ENCODE measurements at regions not wholly inside any gene's neighbourhood (a gene's known extent, or its start where the extent isn't known, plus 50 kb on each side); places are given as distances from the start of the nearest gene placed in this dataset.
"Not testable (repeated sequence)": the region's sequence is repeated elsewhere in the genome, so short reads cannot be mapped to it uniquely, and the experiment has no call there.

DNA sequence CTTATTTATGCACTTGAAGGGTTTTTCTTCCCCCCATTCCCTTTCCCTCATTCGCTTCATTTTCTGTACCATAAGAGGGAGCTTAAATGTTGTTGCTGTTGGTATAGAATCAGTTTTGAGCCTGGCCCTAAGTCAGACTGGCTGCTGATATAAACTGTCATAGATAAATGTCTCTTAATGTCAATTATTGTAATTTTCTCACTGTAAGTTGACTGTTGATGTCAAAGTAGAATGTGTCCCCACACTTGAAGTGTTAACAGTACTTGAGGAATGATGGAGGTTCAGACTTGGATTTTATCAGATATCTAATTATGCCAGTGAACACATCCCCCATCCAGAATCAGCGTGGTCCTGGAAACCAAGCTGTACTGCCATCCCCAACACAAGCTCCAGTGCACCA lies 87.8 kb downstream of the PRR15 start:
- no peak for DNase-seq

DNA sequence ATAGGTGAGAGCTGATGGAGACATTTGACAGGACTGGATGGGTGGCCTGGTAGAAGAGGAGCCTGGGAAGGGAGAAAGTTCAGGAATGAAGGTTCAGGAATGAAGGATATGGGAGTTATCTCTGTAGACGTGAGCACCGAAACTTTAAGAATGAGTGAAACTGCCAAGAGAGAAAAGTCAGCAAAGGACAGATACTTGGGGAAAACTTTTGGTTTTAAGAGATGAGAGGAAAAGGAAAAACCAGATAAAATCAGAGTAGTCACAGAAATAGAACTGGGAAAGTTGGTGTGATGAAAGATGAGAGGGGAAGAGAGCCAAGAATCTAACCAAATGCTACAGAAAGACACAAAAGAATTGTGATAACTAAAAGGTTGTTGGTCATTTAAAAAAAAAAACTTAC lies 88.9 kb downstream of the PRR15 start:
- no peak for DNase-seq

DNA sequence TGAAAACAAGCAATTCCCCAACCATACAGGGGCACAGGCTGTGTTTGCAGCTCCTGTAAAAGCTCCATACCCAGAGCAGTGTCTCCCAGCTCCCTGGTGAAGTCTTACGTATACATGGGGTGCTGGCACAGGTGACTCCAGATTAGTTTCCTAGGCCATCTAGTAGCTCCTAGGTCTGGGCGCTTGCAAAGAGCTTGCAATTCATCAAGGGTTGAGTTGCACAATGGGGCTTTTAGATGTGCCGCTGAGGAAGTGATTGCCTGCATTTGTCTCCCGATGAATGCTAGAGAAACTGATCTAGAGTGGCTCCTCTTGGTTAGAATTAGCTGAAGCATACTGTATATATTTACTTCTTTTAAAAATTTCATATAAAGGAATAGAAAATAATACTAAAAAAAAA lies 90.7 kb downstream of the PRR15 start:
- DNase-seq: not testable (repeated sequence)

- no peak for DNase-seq
These were observed 93.7 kb downstream of the PRR15 start for GRCh38 chr7:29657288-29657687.

- no peak for DNase-seq
These were observed 94.2 kb downstream of the PRR15 start for GRCh38 chr7:29657856-29658255.

GRCh38 chr7:29659213-29659612 lies 95.6 kb downstream of the PRR15 start:
- not testable (repeated sequence) for DNase-seq

DNA sequence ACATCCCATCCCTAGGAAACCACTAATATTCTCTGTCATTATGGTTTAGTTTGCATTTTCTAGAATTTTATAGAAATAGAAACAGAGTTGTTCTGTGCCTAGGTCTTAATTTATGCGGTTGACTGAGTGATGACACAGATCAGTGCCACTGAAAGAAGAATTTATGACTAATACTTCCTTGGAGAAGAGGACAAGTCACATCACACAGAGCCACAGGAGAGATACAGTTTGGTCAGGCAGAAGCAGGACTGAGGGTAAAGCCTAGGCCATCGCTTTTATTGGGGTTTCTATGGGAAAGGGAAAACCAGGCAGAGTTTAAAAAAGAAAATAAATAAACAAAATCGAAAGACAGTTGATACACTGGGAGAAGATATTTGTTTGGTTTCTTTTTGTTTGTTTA lies 99.3 kb downstream of the PRR15 start:
- DNase-seq: not testable (repeated sequence)

- not testable (repeated sequence) for DNase-seq
These were observed 101.4 kb downstream of the PRR15 start for GRCh38 chr7:29664999-29665398.

- DNase-seq: not testable (repeated sequence)
These were observed 103.5 kb downstream of the PRR15 start for GRCh38 chr7:29667096-29667669.

GRCh38 chr7:29671286-29671685 lies 107.7 kb downstream of the PRR15 start:
- not testable (repeated sequence) for DNase-seq

DNA sequence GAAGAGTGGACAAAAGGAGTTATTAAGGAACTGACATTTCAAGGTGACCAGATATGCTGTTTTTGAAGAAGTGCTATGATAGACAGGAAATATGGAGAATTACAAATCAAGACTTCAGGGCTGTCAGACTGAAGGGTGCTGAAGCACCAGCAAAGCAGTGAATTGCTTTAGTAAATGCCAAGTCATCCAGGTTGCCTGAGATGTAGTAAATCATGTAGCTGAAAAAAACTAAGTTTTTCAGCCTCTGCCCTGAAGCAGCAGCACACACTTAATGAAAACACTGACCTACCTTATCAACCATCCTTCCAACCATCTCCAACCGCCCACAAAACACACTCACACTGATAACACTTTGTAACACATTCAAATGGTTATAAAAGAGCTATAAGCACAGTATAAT lies 110.0 kb downstream of the PRR15 start:
- not testable (repeated sequence) for DNase-seq

DNA sequence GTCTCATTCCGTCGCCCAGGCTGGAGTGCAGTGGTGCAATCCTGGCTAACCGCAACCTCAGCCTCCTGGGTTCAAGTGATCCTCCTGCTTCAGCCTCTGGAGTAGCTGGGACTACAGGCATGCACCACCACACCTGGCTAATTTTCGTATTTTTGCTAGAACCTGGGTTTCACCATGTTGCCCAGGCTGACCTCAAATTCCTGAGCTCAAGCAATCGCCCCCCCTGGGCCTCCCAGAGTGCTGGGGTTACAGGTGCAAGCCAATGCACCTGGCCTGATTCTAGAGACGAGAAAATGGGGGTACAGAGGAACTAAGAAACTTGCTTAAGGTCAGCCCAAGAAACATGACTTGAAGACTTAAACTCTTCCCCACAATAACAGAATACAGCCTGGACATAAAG lies 111.0 kb downstream of the PRR15 start:
- DNase-seq: not testable (repeated sequence)

DNA sequence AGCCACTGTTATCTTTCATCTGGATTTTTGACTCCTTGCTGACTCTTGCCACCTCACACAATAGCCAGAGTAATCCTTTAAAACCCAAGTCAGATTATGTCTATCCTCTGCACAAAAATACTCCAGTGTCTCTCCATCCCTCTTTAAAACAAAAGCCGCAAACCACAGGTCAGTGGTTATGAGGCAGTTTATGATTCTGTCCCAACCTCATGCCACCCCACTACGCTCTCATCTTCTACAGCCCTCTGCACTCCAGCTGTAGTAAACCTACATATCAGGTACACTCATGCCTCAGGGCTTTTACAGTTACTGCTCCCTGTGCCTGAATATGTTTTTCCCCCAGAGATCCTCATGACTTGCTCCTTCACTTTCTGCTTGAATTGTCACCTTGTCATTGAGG lies 113.6 kb downstream of the PRR15 start:
- DNase-seq: not testable (repeated sequence)

DNA sequence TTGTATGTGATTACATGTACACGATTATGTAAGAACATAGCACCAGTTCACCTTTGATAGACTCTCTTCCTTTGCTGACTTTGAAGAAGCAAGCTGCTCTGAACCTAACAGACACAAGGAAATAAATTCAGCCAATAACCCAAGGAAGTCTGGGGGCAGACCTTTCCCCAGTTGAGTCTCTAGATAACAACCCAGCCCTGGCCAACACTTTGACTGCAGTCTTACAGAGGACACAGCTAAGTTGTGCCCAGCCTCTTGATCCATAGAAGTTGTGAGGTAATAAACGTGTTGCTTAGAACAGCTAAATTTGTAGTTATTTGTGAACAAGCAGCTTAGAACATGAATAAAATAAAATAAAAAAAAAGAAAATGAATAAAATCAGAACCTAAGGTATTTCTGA lies 116.3 kb downstream of the PRR15 start:
- DNase-seq: not testable (repeated sequence)

DNA sequence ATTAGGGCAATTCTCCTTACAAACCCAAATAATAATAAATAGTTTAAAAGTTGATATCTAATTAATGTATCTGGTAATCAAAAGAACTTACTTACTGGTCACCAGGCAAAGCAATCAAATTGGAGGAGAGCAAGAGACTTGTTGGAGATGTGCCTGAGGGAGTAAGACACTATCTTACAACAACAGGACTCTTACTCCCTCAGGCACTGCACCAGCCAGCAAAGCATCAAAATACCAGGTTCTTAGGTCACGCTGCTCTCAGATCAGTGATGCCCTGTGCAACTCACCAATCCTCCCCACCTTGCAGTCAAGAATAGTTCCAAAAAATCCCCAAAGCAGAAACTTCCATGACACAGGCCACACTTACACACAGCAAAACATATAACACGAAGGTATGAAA lies 117.0 kb downstream of the PRR15 start:
- DNase-seq: not testable (repeated sequence)

DNA sequence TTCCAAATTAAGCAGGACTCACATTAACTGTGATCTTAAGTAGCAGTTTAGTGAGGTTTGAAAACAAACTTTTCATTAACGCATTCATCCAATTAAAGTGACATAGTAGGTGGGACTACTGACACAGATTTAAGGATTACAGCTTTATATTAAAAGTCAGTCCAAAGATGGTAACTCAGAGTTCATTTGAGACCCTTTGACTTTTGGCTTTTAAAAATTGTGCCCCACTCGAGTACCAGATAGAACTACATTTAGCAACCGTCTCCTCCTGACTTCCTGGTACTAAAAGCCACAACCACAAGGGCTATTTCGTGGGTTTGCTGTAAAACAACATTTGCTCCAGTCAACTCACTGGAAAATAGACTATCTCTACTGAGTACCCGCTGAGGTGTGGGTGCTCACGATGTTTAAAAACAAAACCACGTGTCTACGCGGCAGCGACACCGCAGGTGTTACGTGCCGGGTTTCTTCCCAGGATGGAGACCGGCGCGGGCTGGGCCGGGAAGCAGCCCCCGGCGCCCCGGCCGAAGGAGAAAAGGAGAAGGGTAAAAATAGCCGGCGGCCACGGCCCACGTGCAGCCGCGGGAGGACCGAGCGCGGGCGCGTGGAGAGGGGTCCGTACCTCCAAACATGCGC lies 120.6 kb downstream of the PRR15 start:
- DNase-seq: not testable (repeated sequence)

GRCh38 chr7:29684787-29685650 lies 121.3 kb upstream of the WIPF3 start:
- peak; percentile 29 for DNase-seq

DNA sequence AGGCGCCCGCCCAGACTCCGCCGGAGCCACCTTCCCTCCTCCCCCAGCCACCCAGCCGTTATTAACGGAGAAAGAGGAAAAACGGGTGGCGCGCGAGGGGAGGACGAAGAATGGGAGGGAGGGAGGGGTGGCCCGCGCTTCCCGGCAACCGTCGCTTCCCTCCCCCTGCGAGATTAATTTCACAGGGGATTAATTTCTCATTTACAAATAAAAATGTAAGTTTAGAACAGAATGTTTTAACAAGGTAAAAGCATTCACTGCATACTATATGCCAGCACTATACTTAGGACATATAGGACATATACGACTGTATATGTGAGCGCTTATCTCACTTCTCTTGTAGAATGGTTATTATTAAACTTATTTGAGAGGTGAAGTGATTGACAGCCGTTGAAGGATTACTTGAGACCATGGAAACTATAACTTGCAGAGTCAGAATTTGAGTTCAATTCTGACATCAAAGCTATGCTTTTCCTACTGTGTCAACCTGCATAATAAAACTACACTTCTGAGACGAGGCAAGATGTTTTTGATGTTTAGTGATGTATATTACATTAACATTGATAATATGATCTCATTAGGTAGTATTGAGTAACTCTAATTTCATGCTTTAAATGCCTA lies 120.5 kb upstream of the WIPF3 start:
- not testable (repeated sequence) for DNase-seq

GRCh38 chr7:29690510-29690909 lies 115.8 kb upstream of the WIPF3 start:
- DNase-seq: not testable (repeated sequence)

DNA sequence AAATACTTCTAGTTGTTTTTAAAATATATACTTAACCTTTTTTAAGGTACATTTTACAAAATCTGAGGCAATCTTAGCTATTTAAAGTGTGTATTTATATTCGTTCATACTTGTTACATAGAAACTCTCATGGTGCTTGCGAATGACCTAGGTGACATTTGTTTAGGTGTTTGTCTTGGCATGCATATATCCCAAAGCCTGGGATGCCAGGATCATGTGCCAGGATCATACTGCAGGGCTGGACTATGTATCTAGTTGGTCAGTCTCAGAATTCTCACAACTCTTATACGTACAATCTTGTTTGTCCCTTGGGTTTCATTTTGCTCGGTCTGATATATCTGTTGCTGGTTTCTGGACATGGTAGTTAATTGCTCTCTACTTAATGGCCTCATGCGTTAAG lies 109.9 kb upstream of the WIPF3 start:
- DNase-seq: not testable (repeated sequence)

DNA sequence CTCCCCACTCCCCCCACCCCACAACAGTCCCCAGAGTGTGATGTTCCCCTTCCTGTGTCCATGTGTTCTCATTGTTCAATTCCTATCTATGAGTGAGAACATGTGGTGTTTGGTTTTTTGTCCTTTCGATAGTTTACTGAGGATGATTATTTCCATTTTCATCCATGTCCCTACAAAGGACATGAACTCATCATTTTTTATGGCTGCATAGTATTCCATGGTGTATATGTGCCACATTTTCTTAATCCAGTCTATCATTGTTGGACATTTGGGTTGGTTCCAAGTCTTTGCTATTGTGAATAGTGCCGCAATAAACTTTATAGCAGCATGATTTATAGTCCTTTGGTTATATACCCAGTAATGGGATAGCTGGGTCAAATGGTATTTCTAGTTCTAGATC lies 106.6 kb upstream of the WIPF3 start:
- DNase-seq: not testable (repeated sequence)

- DNase-seq: not testable (repeated sequence)
These were observed 104.8 kb upstream of the WIPF3 start for GRCh38 chr7:29701540-29701939.

DNA sequence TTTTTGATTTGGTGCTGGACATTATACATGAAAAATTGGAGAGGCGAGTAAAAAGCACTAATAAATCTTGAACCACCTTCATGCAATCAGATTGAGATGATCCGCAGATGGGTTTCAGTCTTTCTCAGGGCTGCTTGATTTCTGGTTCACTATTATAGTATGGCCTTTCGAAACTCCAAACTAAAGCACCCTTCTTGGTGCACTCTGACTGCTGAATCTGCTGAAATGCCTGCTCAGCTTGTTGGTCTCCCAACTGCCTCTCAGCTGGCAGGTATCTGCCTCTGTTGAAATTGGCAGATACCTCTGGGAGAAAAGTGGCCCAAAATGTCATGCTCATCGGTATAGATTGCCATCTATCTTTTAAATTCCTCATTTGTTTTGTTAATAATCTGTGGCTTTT lies 102.5 kb upstream of the WIPF3 start:
- DNase-seq: not testable (repeated sequence)
